GM23338 (cell line): ENCODE measurements at regions not wholly inside any gene's neighbourhood (a gene's known extent, or its start where the extent isn't known, plus 50 kb on each side); places are given as distances from the start of the nearest gene placed in this dataset.

Source experiments
- CREB1 ChIP-seq: fragments of 250-450 bp; sonication (Bioruptor Pico); IDR thresholded peaks from 2 replicates; pipeline ENCODE4 v1.5.0; 2020; ENCODE audit warnings: low read depth, mild to moderate bottlenecking, moderate library complexity
- CTCF ChIP-seq, 2 experiments: fragments of 200-600 bp in 1 of 2; sonication (generic) in 1 of 2; conservative IDR thresholded peaks; 2 replicates each; pipeline versions ENCODE4 v1.5.1 to v1.6.1; 2016 to 2017; ENCODE audit warnings: antibody characterized with exemption in 2 of 2, low read depth in 2 of 2, mild to moderate bottlenecking in 2 of 2, moderate library complexity in 1 of 2
- ETS1 ChIP-seq: IDR thresholded peaks from 2 replicates; pipeline ENCODE4 v1.6.1; 2016; ENCODE audit warnings: antibody characterized with exemption
- EZH2 ChIP-seq: fragments of 200-600 bp; sonication (generic); IDR thresholded peaks from one replicate; pipeline ENCODE4 v1.8.0; 2017; ENCODE audit warnings: antibody characterized with exemption, mild to moderate bottlenecking, low read depth; ENCODE audit not compliant: unreplicated experiment
- EZH2phosphoT487 ChIP-seq: fragments of 200-600 bp; sonication (generic); IDR thresholded peaks from one replicate; pipeline ENCODE4 v1.8.1; 2018; ENCODE audit warnings: antibody characterized with exemption; ENCODE audit not compliant: unreplicated experiment
- JUNB ChIP-seq: IDR thresholded peaks from one replicate; pipeline ENCODE4 v1.6.1; 2016; ENCODE audit warnings: antibody characterized with exemption; ENCODE audit not compliant: unreplicated experiment
- POLR2AphosphoS5 ChIP-seq: IDR thresholded peaks from 2 replicates; pipeline ENCODE4 v1.6.1; 2016; ENCODE audit warnings: antibody characterized with exemption, low read depth
- REST ChIP-seq: IDR thresholded peaks from one replicate; pipeline ENCODE4 v1.6.1; 2018; ENCODE audit warnings: antibody characterized with exemption; ENCODE audit not compliant: unreplicated experiment
- ZNF114 ChIP-seq: fragments of 250-450 bp; sonication (Bioruptor Pico); IDR thresholded peaks from 2 replicates; pipeline ENCODE4 v1.5.0; 2020; ENCODE audit warnings: mild to moderate bottlenecking, moderate library complexity

- TF ChIP-seq CTCF (conservative IDR thresholded peaks at IDR 0.05; ENCODE audit: low read depth in 2 of 2) = no peak
- no peak for TF ChIP-seq EZH2phosphoT487
- TF ChIP-seq POLR2AphosphoS5 = no peak
- no peak for TF ChIP-seq EZH2
- TF ChIP-seq CREB1 = no peak
- no peak for TF ChIP-seq REST
- TF ChIP-seq ZNF114 (CRISPR knock-in tag) = no peak
- no peak for TF ChIP-seq ETS1
- TF ChIP-seq JUNB = no peak
Measured at GRCh38 chr2:18950361-18950851, 361.0 kb upstream of the NT5C1B start.
